ENCODE measurements at regions not wholly inside any gene's neighbourhood (a gene's known extent, or its start where the extent isn't known, plus 50 kb on each side); places are given as distances from the start of the nearest gene placed in this dataset.

GRCh38 chr3:127068111-127068810 lies 85.3 kb downstream of the PLXNA1 start:
- TF ChIP-seq, protein P1, sequence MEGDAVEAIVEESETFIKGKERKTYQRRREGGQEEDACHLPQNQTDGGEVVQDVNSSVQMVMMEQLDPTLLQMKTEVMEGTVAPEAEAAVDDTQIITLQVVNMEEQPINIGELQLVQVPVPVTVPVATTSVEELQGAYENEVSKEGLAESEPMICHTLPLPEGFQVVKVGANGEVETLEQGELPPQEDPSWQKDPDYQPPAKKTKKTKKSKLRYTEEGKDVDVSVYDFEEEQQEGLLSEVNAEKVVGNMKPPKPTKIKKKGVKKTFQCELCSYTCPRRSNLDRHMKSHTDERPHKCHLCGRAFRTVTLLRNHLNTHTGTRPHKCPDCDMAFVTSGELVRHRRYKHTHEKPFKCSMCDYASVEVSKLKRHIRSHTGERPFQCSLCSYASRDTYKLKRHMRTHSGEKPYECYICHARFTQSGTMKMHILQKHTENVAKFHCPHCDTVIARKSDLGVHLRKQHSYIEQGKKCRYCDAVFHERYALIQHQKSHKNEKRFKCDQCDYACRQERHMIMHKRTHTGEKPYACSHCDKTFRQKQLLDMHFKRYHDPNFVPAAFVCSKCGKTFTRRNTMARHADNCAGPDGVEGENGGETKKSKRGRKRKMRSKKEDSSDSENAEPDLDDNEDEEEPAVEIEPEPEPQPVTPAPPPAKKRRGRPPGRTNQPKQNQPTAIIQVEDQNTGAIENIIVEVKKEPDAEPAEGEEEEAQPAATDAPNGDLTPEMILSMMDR (IDR thresholded peaks at IDR 0.05; ENCODE audit: borderline replicate concordance, control extremely low read depth, extremely low read depth, insufficient read depth, missing control alignments) = no peak
- in situ Hi-C loops (cut with MboI; ENCODE audit: low sequenced_read_pairs, unreplicated experiment) = no loop called here
- DNase-seq (ENCODE audit: low spot score) = no peak

- in situ Hi-C loops (cut with MboI; ENCODE audit: low sequenced_read_pairs, unreplicated experiment) = no loop called here
- no peak for DNase-seq (ENCODE audit: low spot score)
- TF ChIP-seq, protein P1 (IDR thresholded peaks at IDR 0.05; ENCODE audit: borderline replicate concordance, control extremely low read depth, extremely low read depth, insufficient read depth, missing control alignments) = no peak
These were observed 86.0 kb downstream of the PLXNA1 start for GRCh38 chr3:127068871-127069270.

DNA sequence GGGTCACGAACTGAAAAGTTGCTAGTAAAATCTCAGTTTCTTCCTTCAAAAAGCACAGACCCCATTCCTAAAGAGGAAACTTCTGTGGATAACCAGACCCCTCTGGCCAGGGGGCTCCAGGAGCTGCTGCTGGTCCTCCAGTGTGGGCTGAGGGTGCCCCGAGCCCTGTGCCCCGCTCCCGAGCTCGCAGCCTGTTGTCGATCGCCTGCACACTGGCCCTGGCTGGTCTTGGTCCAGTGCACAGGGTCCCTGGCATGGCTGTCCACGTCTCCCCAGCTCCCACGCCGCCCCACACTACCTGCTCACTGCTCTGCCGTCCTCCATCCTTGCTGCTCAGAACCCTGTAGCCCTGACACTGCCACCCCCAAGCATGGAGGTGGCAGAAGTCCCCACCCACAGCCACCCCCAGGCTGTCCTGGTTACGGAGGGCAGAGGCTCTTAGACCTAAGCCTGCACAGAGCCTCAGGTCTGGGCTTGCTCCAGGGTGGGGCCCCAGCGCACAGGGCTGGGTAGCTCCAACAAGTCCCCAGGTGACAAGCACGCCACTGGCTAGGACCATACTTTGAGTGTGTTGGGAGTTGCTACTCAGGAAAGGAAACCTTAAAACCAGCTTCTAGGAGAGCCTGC lies 87.0 kb downstream of the PLXNA1 start:
- TF ChIP-seq, protein P1 (IDR thresholded peaks at IDR 0.05; ENCODE audit: borderline replicate concordance, control extremely low read depth, extremely low read depth, insufficient read depth, missing control alignments) = no peak
- no peak for DNase-seq (ENCODE audit: low spot score)
- in situ Hi-C loops (cut with MboI; ENCODE audit: low sequenced_read_pairs, unreplicated experiment) = no loop called here

- TF ChIP-seq, protein P1 (IDR thresholded peaks at IDR 0.05; ENCODE audit: borderline replicate concordance, control extremely low read depth, extremely low read depth, insufficient read depth, missing control alignments) = no peak
- no peak for DNase-seq (ENCODE audit: low spot score)
- in situ Hi-C loops (cut with MboI; ENCODE audit: low sequenced_read_pairs, unreplicated experiment) = no loop called here
These were observed 87.9 kb downstream of the PLXNA1 start for GRCh38 chr3:127070776-127071175.

DNA sequence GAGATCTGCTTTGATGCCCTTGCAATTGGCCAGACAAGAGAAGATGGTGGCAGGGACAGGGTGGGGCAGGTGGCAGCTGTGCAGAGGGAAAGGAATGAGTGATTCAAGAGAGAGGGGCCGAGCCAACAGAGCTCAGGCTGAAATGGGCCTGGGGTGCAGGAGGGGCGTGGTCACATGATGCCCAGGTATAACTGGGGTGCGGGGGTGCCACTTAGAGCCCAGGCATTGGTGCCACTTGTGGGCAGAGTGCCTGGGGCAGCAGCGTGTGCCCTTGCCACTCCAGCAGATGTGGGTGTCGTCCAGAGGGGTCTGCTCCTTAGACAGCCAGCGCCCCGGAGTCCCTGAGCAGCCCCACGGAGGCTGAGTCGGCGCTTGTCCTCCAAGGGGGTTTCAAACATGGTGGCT lies 88.7 kb downstream of the PLXNA1 start:
- DNase-seq (ENCODE audit: low spot score) = no peak
- TF ChIP-seq, protein P1 (IDR thresholded peaks at IDR 0.05; ENCODE audit: borderline replicate concordance, control extremely low read depth, extremely low read depth, insufficient read depth, missing control alignments) = no peak
- in situ Hi-C loops (cut with MboI; ENCODE audit: low sequenced_read_pairs, unreplicated experiment) = no loop called here

DNA sequence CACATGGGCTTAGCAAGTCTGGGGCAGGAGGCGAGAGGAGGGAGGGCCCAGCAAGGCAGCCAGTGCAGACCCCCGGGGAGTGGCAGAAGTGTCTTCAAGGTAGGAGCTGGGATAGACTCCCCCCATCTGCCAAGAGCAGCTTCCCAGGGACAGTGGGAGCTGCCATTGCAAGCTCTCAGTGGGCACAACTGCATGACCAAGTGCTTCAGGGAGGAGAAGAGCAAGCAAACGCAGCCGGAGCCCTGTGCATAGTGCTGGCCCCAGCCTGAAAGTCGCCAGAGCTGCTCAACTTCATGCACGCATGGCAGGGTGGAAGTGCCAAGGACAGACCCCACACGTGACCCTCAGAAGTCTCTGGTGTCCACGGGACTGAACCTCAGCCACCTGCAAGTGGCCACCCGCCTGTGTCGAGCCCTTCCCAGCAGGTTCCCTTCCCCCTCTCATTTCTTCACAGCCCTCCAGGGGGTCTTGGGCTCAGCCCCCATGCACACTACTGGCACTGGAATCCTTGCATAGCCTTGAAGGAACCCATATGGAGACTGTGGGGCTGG lies 89.4 kb downstream of the PLXNA1 start:
- DNase-seq (ENCODE audit: low spot score) = no peak
- TF ChIP-seq, protein P1 (IDR thresholded peaks at IDR 0.05; ENCODE audit: borderline replicate concordance, control extremely low read depth, extremely low read depth, insufficient read depth, missing control alignments) = no peak
- in situ Hi-C loops (cut with MboI; ENCODE audit: low sequenced_read_pairs, unreplicated experiment) = no loop called here

Data from GM13976 (cell line).